DOHH2 (cell line): ENCODE measurements at regions not wholly inside any gene's neighbourhood (a gene's known extent, or its start where the extent isn't known, plus 50 kb on each side); places are given as distances from the start of the nearest gene placed in this dataset.
"Not testable (repeated sequence)": the region's sequence is repeated elsewhere in the genome, so short reads cannot be mapped to it uniquely, and the experiment has no call there.

Experiments used
- H3F3A ChIP-seq: fragments of 200-600 bp; sonication (generic), shearing (Covaris generic); 2 replicates; pipeline ENCODE4 v1.6.0; 2016; ENCODE audit warnings: antibody characterized with exemption, mild to moderate bottlenecking; ENCODE audit not compliant: control insufficient read depth, insufficient read depth
- H3K27ac ChIP-seq: fragments of 200-600 bp; sonication (generic); 2 replicates; pipeline ENCODE4 v1.5.1; 2014; ENCODE audit warnings: low read depth, mild to moderate bottlenecking, low read length, moderate library complexity
- H3K27me3 ChIP-seq: fragments of 200-600 bp; sonication (generic); 2 replicates; pipeline ENCODE4 v1.6.1; 2014; ENCODE audit warnings: mild to moderate bottlenecking, low read length, mixed read lengths; ENCODE audit not compliant: control insufficient read depth
- H3K36me3 ChIP-seq: fragments of 200-600 bp; sonication (generic); 2 replicates; pipeline ENCODE4 v1.6.1; 2014; ENCODE audit warnings: mild to moderate bottlenecking, low read length, moderate library complexity, mixed read lengths; ENCODE audit not compliant: control insufficient read depth
- H3K4me1 ChIP-seq: fragments of 200-600 bp; sonication (generic); 2 replicates; pipeline ENCODE4 v1.6.1; 2014; ENCODE audit warnings: mild to moderate bottlenecking, low read length, mixed read lengths; ENCODE audit not compliant: control insufficient read depth
- H3K4me2 ChIP-seq: fragments of 200-600 bp; sonication (generic); 2 replicates; pipeline ENCODE4 v1.6.0; 2014; ENCODE audit warnings: mild to moderate bottlenecking, low read length, moderate library complexity
- H3K4me3 ChIP-seq: fragments of 200-600 bp; sonication (generic); 2 replicates; pipeline ENCODE4 v1.5.1; 2014; ENCODE audit warnings: mild to moderate bottlenecking, low read length, mixed read lengths
- H3K79me2 ChIP-seq: fragments of 200-600 bp; sonication (generic); 2 replicates; pipeline ENCODE4 v1.6.1; 2014; ENCODE audit warnings: mild to moderate bottlenecking, low read length, mixed read lengths; ENCODE audit not compliant: control insufficient read depth
- H3K9me2 ChIP-seq: fragments of 200-600 bp; sonication (generic); replicated peaks from 2 replicates; pipeline ENCODE4 v1.6.1; 2014; ENCODE audit warnings: mild to moderate bottlenecking, low read length, mixed read lengths; ENCODE audit not compliant: control insufficient read depth
- H3K9me3 ChIP-seq: fragments of 200-600 bp; sonication (generic); 2 replicates; pipeline ENCODE4 v1.6.1; 2014; ENCODE audit warnings: antibody characterized with exemption, low read length, mixed read lengths; ENCODE audit not compliant: control insufficient read depth, insufficient read depth
- H4K20me1 ChIP-seq: fragments of 200-600 bp; sonication (generic); 2 replicates; pipeline ENCODE4 v1.6.0; 2014; ENCODE audit warnings: low read depth, mild to moderate bottlenecking, antibody characterized with exemption, low read length, moderate library complexity; ENCODE audit not compliant: control insufficient read depth, insufficient read depth
- CTCF ChIP-seq: fragments of 200-600 bp; sonication (generic); IDR thresholded peaks from one replicate; pipeline ENCODE4 v1.5.1; 2014; ENCODE audit warnings: antibody characterized with exemption, mild to moderate bottlenecking, low read depth, low read length; ENCODE audit not compliant: poor library complexity, severe bottlenecking
- EZH2phosphoT487 ChIP-seq: fragments of 200-600 bp; sonication (generic); IDR thresholded peaks from 2 replicates; pipeline ENCODE4 v1.6.1; 2017; ENCODE audit warnings: borderline replicate concordance, mild to moderate bottlenecking, antibody characterized with exemption, low read length, moderate library complexity, mixed read lengths

- Histone ChIP-seq H3K9me3 (no peaks in the 10 kb centered on the region), H3K79me2 (no peaks in the 10 kb centered on the region), H3K4me3 (no peak overlapping the region), H3K27ac (no peak overlapping the region), H3K9me2 (no peaks in the 10 kb centered on the region), H3F3A (no peaks in the 10 kb centered on the region), H3K27me3 (no peaks in the 10 kb centered on the region), H3K4me1 (peaks cover 6% of the 10 kb centered on the region), H4K20me1 (no peaks in the 10 kb centered on the region), H3K4me2 (no peak overlapping the region), H3K36me3 (no peaks in the 10 kb centered on the region)
- TF ChIP-seq EZH2phosphoT487 (no peak), CTCF (no peak)
Measured at GRCh38 chr5:126677121-126677520, 76.4 kb downstream of the PHAX start.

GRCh38 chr5:126680191-126680817, 79.6 kb downstream of the PHAX start:
- no peaks in the 10 kb centered on the region for H3K79me2 ChIP-seq
- no peaks in the 10 kb centered on the region for H3K36me3 ChIP-seq
- H3K27me3 ChIP-seq, result no peaks in the 10 kb centered on the region
- H3K9me3 ChIP-seq, result no peaks in the 10 kb centered on the region
- H3K4me1 ChIP-seq, result peaks cover 8% of the 10 kb centered on the region
- no peaks in the 10 kb centered on the region for H4K20me1 ChIP-seq
- H3F3A ChIP-seq, result no peaks in the 10 kb centered on the region
- no peak overlapping the region for H3K4me3 ChIP-seq
- H3K9me2 ChIP-seq, result no peaks in the 10 kb centered on the region
- no peak for TF ChIP-seq CTCF
- TF ChIP-seq EZH2phosphoT487, result no peak
- no peak overlapping the region for H3K27ac ChIP-seq
- H3K4me2 ChIP-seq, result no peak overlapping the region

- H3F3A ChIP-seq, H3K79me2 ChIP-seq, H3K4me3 ChIP-seq, H3K9me3 ChIP-seq, H3K9me2 ChIP-seq, H3K4me2 ChIP-seq, H3K36me3 ChIP-seq, H3K27ac ChIP-seq, H4K20me1 ChIP-seq, H3K27me3 ChIP-seq: not testable (repeated sequence)
- peaks cover 18% of the 10 kb centered on the region for H3K4me1 ChIP-seq
Measured at GRCh38 chr5:126681314-126681713, 80.6 kb downstream of the PHAX start.

GRCh38 chr5:126681970-126682369, 81.2 kb downstream of the PHAX start:
- Histone ChIP-seq H3K79me2 (no peaks in the 10 kb centered on the region), H3K4me2 (no peak overlapping the region), H3K36me3 (no peaks in the 10 kb centered on the region), H3K27ac (no peak overlapping the region), H3K9me2 (no peaks in the 10 kb centered on the region), H4K20me1 (no peaks in the 10 kb centered on the region), H3K4me3 (no peak overlapping the region), H3F3A (no peaks in the 10 kb centered on the region), H3K27me3 (no peaks in the 10 kb centered on the region), H3K9me3 (no peaks in the 10 kb centered on the region), H3K4me1 (peaks cover 24% of the 10 kb centered on the region)
- TF ChIP-seq EZH2phosphoT487 (no peak), CTCF (no peak)
